H1 (cell line): ENCODE measurements at regions not wholly inside any gene's neighbourhood (a gene's known extent, or its start where the extent isn't known, plus 50 kb on each side); places are given as distances from the start of the nearest gene placed in this dataset.

Experiments used
- CTCF ChIA-PET: fragments of 300-600 bp; sonication (Branson Sonifier 250); formaldehyde crosslinking; loops from one replicate; lab custom pipeline; 2021; ENCODE audit not compliant: partially characterized antibody; lab: Charles Lee
- POLR2A ChIA-PET: fragments of 300-600 bp; sonication (Branson Sonifier 250); formaldehyde crosslinking; loops from one replicate; lab custom pipeline; 2021; ENCODE audit warnings: inconsistent platforms; ENCODE audit not compliant: partially characterized antibody; lab: Charles Lee
- DNase-seq, 2 experiments: peaks; one replicate each; pipeline versions ENCODE4 v3.0.0 to v3.0.0-alpha.2; 2010 to 2022; ENCODE audit warnings: low spot score in 2 of 2, low read depth in 1 of 2, mixed read lengths in 1 of 2
- FAIRE-seq: peaks from 2 replicates; lab custom pipeline; 2011; peaks lifted over from hg19 to GRCh38; lab: Jason Lieb, UNC
- H2AFZ ChIP-seq: 2 replicates; pipeline ENCODE4 v1.8.1; 2012; ENCODE audit warnings: low read length, inconsistent platforms
- H2AK5ac ChIP-seq: 2 replicates; pipeline ENCODE4 v1.6.1; 2013; ENCODE audit warnings: low read depth, low read length
- H2BK120ac ChIP-seq: replicated peaks from 2 replicates; pipeline ENCODE3; 2013; ENCODE audit warnings: low read depth, low read length, inconsistent platforms
- H2BK12ac ChIP-seq: 2 replicates; pipeline ENCODE4 v1.6.1; 2013; ENCODE audit warnings: low read depth, low read length
- H2BK15ac ChIP-seq: 2 replicates; pipeline ENCODE4 v1.6.1; 2013; ENCODE audit warnings: low read length
- H2BK20ac ChIP-seq: 2 replicates; pipeline ENCODE4 v1.6.1; 2013; ENCODE audit warnings: low read length
- H2BK5ac ChIP-seq: 2 replicates; pipeline ENCODE4 v1.6.1; 2013; ENCODE audit warnings: low read depth, low read length
- H3K14ac ChIP-seq: 2 replicates; pipeline ENCODE4 v1.6.1; 2013; ENCODE audit warnings: inconsistent platforms; ENCODE audit not compliant: insufficient read length
- H3K18ac ChIP-seq: 2 replicates; pipeline ENCODE4 v1.6.1; 2013; ENCODE audit warnings: low read length; ENCODE audit errors: extremely low read depth
- H3K23ac ChIP-seq: 2 replicates; pipeline ENCODE4 v1.6.1; 2013; ENCODE audit warnings: inconsistent platforms; ENCODE audit not compliant: insufficient read length
- H3K23me2 ChIP-seq: 2 replicates; pipeline ENCODE4 v1.6.1; 2013; ENCODE audit warnings: low read depth, low read length
- H3K27ac ChIP-seq: 2 replicates; pipeline ENCODE4 v1.6.1; 2011; ENCODE audit warnings: low read depth, low read length, inconsistent platforms
- H3K27me3 ChIP-seq, 4 experiments: replicated peaks in 1 of 4; 1 replicate in 1 of 4; 2 replicates in 3 of 4; pipeline versions ENCODE4 v1.6.1 to v1.8.1; 2011 to 2013; ENCODE audit warnings: low read length in 3 of 4, mild to moderate bottlenecking in 3 of 4, inconsistent platforms in 2 of 4, mixed read lengths in 2 of 4, moderate library complexity in 1 of 4; ENCODE audit not compliant: control insufficient read depth in 3 of 4, insufficient read depth in 3 of 4; ENCODE audit errors: extremely low read depth in 1 of 4
- H3K36me3 ChIP-seq, 4 experiments: 2 replicates each; pipeline versions ENCODE4 v1.6.1 to v1.8.1; 2011 to 2013; ENCODE audit warnings: mild to moderate bottlenecking in 4 of 4, low read length in 3 of 4, moderate library complexity in 2 of 4, control low read depth in 1 of 4, inconsistent platforms in 1 of 4; ENCODE audit not compliant: insufficient read depth in 4 of 4, control insufficient read depth in 2 of 4
- H3K4ac ChIP-seq: replicated peaks from 2 replicates; pipeline ENCODE3; 2013; ENCODE audit warnings: low read length, low read depth, mixed read lengths, inconsistent platforms; ENCODE audit not compliant: insufficient read length
- H3K4me1 ChIP-seq, 4 experiments: replicated peaks in 1 of 4; 1 replicate in 1 of 4; 2 replicates in 3 of 4; pipeline versions ENCODE4 v1.6.1 to v1.8.1; 2011 to 2013; ENCODE audit warnings: low read length in 3 of 4, inconsistent platforms in 2 of 4, mixed read lengths in 1 of 4; ENCODE audit not compliant: insufficient read depth in 4 of 4, control insufficient read depth in 3 of 4
- H3K4me2 ChIP-seq, 2 experiments: 2 replicates each; pipeline versions ENCODE4 v1.6.1 to v1.8.1; 2011 to 2013; ENCODE audit warnings: low read depth in 2 of 2, low read length in 2 of 2, control low read depth in 1 of 2, inconsistent platforms in 1 of 2, mild to moderate bottlenecking in 1 of 2; ENCODE audit not compliant: insufficient read depth in 1 of 2
- H3K4me3 ChIP-seq, 4 experiments: fragments of 200-600, 300-600 bp in 1 of 4; sonication (generic), shearing (Covaris generic), sonication (Bioruptor Twin) in 1 of 4; 2 replicates each; pipeline versions ENCODE4 v1.5.1 to v1.8.1; 2011 to 2016; ENCODE audit warnings: low read length in 4 of 4, low read depth in 3 of 4, control low read depth in 2 of 4, inconsistent platforms in 2 of 4, mild to moderate bottlenecking in 2 of 4, mixed read lengths in 1 of 4, moderate library complexity in 1 of 4; ENCODE audit not compliant: insufficient read depth in 2 of 4; ENCODE audit errors: extremely low read depth in 1 of 4
- H3K56ac ChIP-seq: replicated peaks from 2 replicates; pipeline ENCODE3; 2013; ENCODE audit warnings: low read depth, mild to moderate bottlenecking, mixed read lengths, low read length, inconsistent platforms; ENCODE audit not compliant: insufficient read length
- H3K79me1 ChIP-seq: 2 replicates; pipeline ENCODE4 v1.6.1; 2013; ENCODE audit warnings: low read depth, low read length, control low read depth
- H3K79me2 ChIP-seq, 2 experiments: 2 replicates each; pipeline versions ENCODE4 v1.6.1 to v1.8.1; 2012 to 2013; ENCODE audit warnings: low read length in 2 of 2, mild to moderate bottlenecking in 2 of 2, inconsistent platforms in 1 of 2; ENCODE audit not compliant: insufficient read depth in 2 of 2, control insufficient read depth in 1 of 2
- H3K9ac ChIP-seq, 4 experiments: replicated peaks in 1 of 4; 1 replicate in 1 of 4; 2 replicates in 3 of 4; pipeline versions ENCODE4 v1.6.1 to v1.8.1; 2011 to 2013; ENCODE audit warnings: low read depth in 3 of 4, low read length in 3 of 4, control low read depth in 2 of 4, mild to moderate bottlenecking in 2 of 4, moderate library complexity in 2 of 4, inconsistent platforms in 1 of 4; ENCODE audit errors: extremely low read depth in 1 of 4
- H3K9me3 ChIP-seq, 2 experiments: 2 replicates each; pipeline versions ENCODE4 v1.6.1 to v1.8.1; 2012 to 2013; ENCODE audit warnings: mild to moderate bottlenecking in 2 of 2, moderate library complexity in 2 of 2, control low read depth in 1 of 2, inconsistent platforms in 1 of 2, low read depth in 1 of 2, low read length in 1 of 2, mixed read lengths in 1 of 2; ENCODE audit not compliant: insufficient read depth in 2 of 2
- H4K20me1 ChIP-seq, 2 experiments: replicated peaks in 1 of 2; 2 replicates each; pipeline versions ENCODE3 to v1.8.1; 2011 to 2013; ENCODE audit warnings: inconsistent platforms in 2 of 2, low read length in 2 of 2, mild to moderate bottlenecking in 1 of 2; ENCODE audit not compliant: insufficient read depth in 2 of 2, control insufficient read depth in 1 of 2
- H4K5ac ChIP-seq: 2 replicates; pipeline ENCODE4 v1.6.1; 2013; ENCODE audit warnings: low read length, low read depth, mixed read lengths, inconsistent platforms; ENCODE audit not compliant: insufficient read length
- H4K8ac ChIP-seq: 2 replicates; pipeline ENCODE4 v1.8.0; 2013; ENCODE audit warnings: mild to moderate bottlenecking, moderate library complexity, low read length, inconsistent platforms; ENCODE audit not compliant: insufficient read depth; ENCODE audit errors: extremely low read depth
- H4K91ac ChIP-seq: replicated peaks from 2 replicates; pipeline ENCODE3; 2013; ENCODE audit warnings: low read length, mixed read lengths, inconsistent platforms; ENCODE audit not compliant: insufficient read length
- TCF12 ChIP-seq: IDR thresholded peaks from 2 replicates; pipeline ENCODE4 v1.6.1; 2011; ENCODE audit warnings: low read depth, mild to moderate bottlenecking, low read length
- TEAD4 ChIP-seq: IDR thresholded peaks from 2 replicates; pipeline ENCODE4 v1.6.1; 2012; ENCODE audit warnings: low read depth, low read length, inconsistent platforms, mixed read lengths
- WGBS, 2 experiments: shearing (Covaris generic) in 1 of 2; methylation state at CpG; one replicate each; pipeline versions ENCODE4 v1.1.6 to v1.1.7; 2013 to 2015; ENCODE audit warnings: low lambda C conversion rate in 2 of 2, mixed read lengths in 2 of 2, inconsistent platforms in 1 of 2, low coverage in 1 of 2, missing lambda C conversion rate in 1 of 2; ENCODE audit not compliant: insufficient replicate concordance in 2 of 2, insufficient coverage in 1 of 2, insufficient read length in 1 of 2; ENCODE audit errors: extremely low coverage in 1 of 2, missing lambda C conversion rate in 1 of 2; 5-methylcytosine and 5-hydroxymethylcytosine counted together

DNA sequence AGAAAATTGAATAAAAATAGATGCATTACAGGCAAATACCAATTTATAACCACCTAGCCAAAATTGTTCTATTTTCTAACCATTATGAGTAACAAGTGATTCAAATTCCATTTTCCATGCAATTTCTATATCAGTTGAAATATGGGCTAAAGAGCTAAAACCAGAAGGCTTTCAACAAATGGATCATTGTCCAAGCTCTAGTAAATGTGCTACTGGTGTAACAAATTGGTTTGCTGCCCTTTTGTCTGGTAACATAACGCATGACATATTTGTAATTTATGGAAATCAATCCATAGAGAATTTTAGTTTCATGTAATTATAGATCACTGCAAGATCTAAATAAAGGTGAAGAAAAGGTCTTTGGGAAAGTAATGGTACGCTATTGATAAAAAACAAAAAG lies 708.0 kb upstream of the GRAMD2B start:
- no peaks in the 10 kb centered on the region for H3K23me2 ChIP-seq
- no peak overlapping the region for H3K14ac ChIP-seq
- no peak overlapping the region for H3K4me3 ChIP-seq
- no peak overlapping the region for H2BK12ac ChIP-seq
- 88% methylated on average over 2 of the region's 2 CpGs; no CpG with 5 or more reads in 1 of the 2 experiments for WGBS, 2 experiments
- no peak overlapping the region for H2BK120ac ChIP-seq
- H3K9ac ChIP-seq: no peak overlapping the region
- H4K8ac ChIP-seq: no peak overlapping the region
- no peak overlapping the region for H4K91ac ChIP-seq
- H3K27me3 ChIP-seq: no peaks in the 10 kb centered on the region
- no peaks in the 10 kb centered on the region for H4K20me1 ChIP-seq
- FAIRE-seq (no peak), DNase-seq (no peak)
- H3K79me2 ChIP-seq: no peaks in the 10 kb centered on the region
- ChIA-PET CTCF (no interaction called here), POLR2A (no interaction called here)
- H2BK5ac ChIP-seq: no peak overlapping the region
- H3K27ac ChIP-seq: no peak overlapping the region
- peaks cover 0 to 6% (median 3%) of the 10 kb centered on the region in 4 experiments; a peak in 1 of 7 replicates for H3K4me1 ChIP-seq
- no peaks in the 10 kb centered on the region for H3K36me3 ChIP-seq
- no peak overlapping the region for H2AFZ ChIP-seq
- no peak overlapping the region for H3K4me2 ChIP-seq
- TF ChIP-seq TEAD4 (no peak), TCF12 (no peak)
- H2BK15ac ChIP-seq: no peak overlapping the region
- H2AK5ac ChIP-seq: no peak overlapping the region
- no peaks in the 10 kb centered on the region for H3K9me3 ChIP-seq
- no peaks in the 10 kb centered on the region for H3K79me1 ChIP-seq
- no peak overlapping the region for H3K4ac ChIP-seq
- H2BK20ac ChIP-seq: no peak overlapping the region
- H4K5ac ChIP-seq: no peak overlapping the region
- no peak overlapping the region for H3K23ac ChIP-seq
- H3K18ac ChIP-seq: no peak overlapping the region
- H3K56ac ChIP-seq: no peak overlapping the region
